Fibroblast of lung (primary cell): ENCODE measurements at regions not wholly inside any gene's neighbourhood (a gene's known extent, or its start where the extent isn't known, plus 50 kb on each side); places are given as distances from the start of the nearest gene placed in this dataset.

ENCODE experiments used
- DNase-seq, 2 donors: peaks; one replicate each; pipeline versions ENCODE4 v3.0.0 to v3.0.0-alpha.2; 2010; ENCODE audit warnings: low read depth in 2 of 2
- H2AFZ ChIP-seq: 2 replicates; pipeline ENCODE4 v1.5.1; 2012; ENCODE audit warnings: low read length, control low read depth, inconsistent platforms
- H3K27ac ChIP-seq: 2 replicates; pipeline ENCODE4 v1.5.1; 2011; ENCODE audit warnings: low read length, control low read depth; ENCODE audit not compliant: insufficient read depth
- H3K27me3 ChIP-seq: 2 replicates; pipeline ENCODE4 v1.5.1; 2011; ENCODE audit warnings: mild to moderate bottlenecking, low read length; ENCODE audit not compliant: control insufficient read depth, insufficient read depth
- H3K36me3 ChIP-seq: 2 replicates; pipeline ENCODE4 v1.5.1; 2011; ENCODE audit warnings: low read length; ENCODE audit not compliant: control insufficient read depth, insufficient read depth
- H3K4me1 ChIP-seq: 2 replicates; pipeline ENCODE4 v1.5.1; 2011; ENCODE audit warnings: low read length; ENCODE audit not compliant: control insufficient read depth, insufficient read depth; ENCODE audit errors: extremely low read depth
- H3K4me2 ChIP-seq: 2 replicates; pipeline ENCODE4 v1.5.1; 2011; ENCODE audit warnings: low read length, control low read depth; ENCODE audit not compliant: insufficient read depth; ENCODE audit errors: extremely low read depth
- H3K4me3 ChIP-seq, 4 experiments: fragments of 200-600 bp in 1 of 4; sonication (generic) in 1 of 4; replicated peaks in 1 of 4; 2 replicates each; pipeline ENCODE4 v1.5.1; 2011 to 2016; ENCODE audit warnings: low read length in 4 of 4, low read depth in 3 of 4, mild to moderate bottlenecking in 3 of 4, control low read depth in 2 of 4, inconsistent platforms in 1 of 4, mixed read lengths in 1 of 4; ENCODE audit not compliant: insufficient read depth in 1 of 4; ENCODE audit errors: control extremely low read depth in 1 of 4
- H3K79me2 ChIP-seq: 2 replicates; pipeline ENCODE4 v1.5.1; 2012; ENCODE audit warnings: mild to moderate bottlenecking, low read length, inconsistent platforms; ENCODE audit not compliant: control insufficient read depth, insufficient read depth
- H3K9ac ChIP-seq: 2 replicates; pipeline ENCODE4 v1.5.1; 2011; ENCODE audit warnings: mild to moderate bottlenecking, low read length, control low read depth; ENCODE audit not compliant: insufficient read depth
- H3K9me3 ChIP-seq: 2 replicates; pipeline ENCODE4 v1.5.1; 2012; ENCODE audit warnings: low read depth, low read length; ENCODE audit not compliant: control insufficient read depth, insufficient read depth
- H4K20me1 ChIP-seq: 2 replicates; pipeline ENCODE4 v1.5.1; 2011; ENCODE audit warnings: low read length; ENCODE audit not compliant: control insufficient read depth, insufficient read depth; ENCODE audit errors: extremely low read depth
- EZH2 ChIP-seq: IDR thresholded peaks from 2 replicates; pipeline ENCODE4 v1.5.1; 2012; ENCODE audit warnings: low read length, control low read depth, mild to moderate bottlenecking; ENCODE audit errors: missing control alignments
- TF ChIP-seq, protein P1 (sequence below), 2 donors: IDR thresholded peaks in 1 of 2; conservative IDR thresholded peaks in 1 of 2; 1 replicate in 1 of 2; 2 replicates in 1 of 2; pipeline ENCODE4 v1.5.1; 2011 to 2012; ENCODE audit warnings: low read length in 2 of 2, control low read depth in 1 of 2, inconsistent platforms in 1 of 2, low read depth in 1 of 2, mild to moderate bottlenecking in 1 of 2

- no peak overlapping the region for H3K4me2 ChIP-seq
- no peaks in the 10 kb centered on the region for H3K4me1 ChIP-seq
- H4K20me1 ChIP-seq: no peaks in the 10 kb centered on the region
- TF ChIP-seq, protein P1, sequence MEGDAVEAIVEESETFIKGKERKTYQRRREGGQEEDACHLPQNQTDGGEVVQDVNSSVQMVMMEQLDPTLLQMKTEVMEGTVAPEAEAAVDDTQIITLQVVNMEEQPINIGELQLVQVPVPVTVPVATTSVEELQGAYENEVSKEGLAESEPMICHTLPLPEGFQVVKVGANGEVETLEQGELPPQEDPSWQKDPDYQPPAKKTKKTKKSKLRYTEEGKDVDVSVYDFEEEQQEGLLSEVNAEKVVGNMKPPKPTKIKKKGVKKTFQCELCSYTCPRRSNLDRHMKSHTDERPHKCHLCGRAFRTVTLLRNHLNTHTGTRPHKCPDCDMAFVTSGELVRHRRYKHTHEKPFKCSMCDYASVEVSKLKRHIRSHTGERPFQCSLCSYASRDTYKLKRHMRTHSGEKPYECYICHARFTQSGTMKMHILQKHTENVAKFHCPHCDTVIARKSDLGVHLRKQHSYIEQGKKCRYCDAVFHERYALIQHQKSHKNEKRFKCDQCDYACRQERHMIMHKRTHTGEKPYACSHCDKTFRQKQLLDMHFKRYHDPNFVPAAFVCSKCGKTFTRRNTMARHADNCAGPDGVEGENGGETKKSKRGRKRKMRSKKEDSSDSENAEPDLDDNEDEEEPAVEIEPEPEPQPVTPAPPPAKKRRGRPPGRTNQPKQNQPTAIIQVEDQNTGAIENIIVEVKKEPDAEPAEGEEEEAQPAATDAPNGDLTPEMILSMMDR (conservative IDR thresholded peaks at IDR 0.05 in 1 of 2, IDR thresholded peaks at IDR 0.05 in 1 of 2; ENCODE audit: low read depth in 1 of 2, low read length in 2 of 2): no peak
- TF ChIP-seq EZH2: no peak
- H3K79me2 ChIP-seq: no peaks in the 10 kb centered on the region
- no peak overlapping the region for H3K27ac ChIP-seq
- H3K9ac ChIP-seq: no peak overlapping the region
- H2AFZ ChIP-seq: no peak overlapping the region
- H3K36me3 ChIP-seq: no peaks in the 10 kb centered on the region
- no peak overlapping the region for H3K4me3 ChIP-seq
- H3K27me3 ChIP-seq: no peaks in the 10 kb centered on the region
- no peak for DNase-seq
- H3K9me3 ChIP-seq: no peaks in the 10 kb centered on the region
Observed at GRCh38 chr13:26155568-26155967, 66.5 kb downstream of the RNF6 start.

DNA sequence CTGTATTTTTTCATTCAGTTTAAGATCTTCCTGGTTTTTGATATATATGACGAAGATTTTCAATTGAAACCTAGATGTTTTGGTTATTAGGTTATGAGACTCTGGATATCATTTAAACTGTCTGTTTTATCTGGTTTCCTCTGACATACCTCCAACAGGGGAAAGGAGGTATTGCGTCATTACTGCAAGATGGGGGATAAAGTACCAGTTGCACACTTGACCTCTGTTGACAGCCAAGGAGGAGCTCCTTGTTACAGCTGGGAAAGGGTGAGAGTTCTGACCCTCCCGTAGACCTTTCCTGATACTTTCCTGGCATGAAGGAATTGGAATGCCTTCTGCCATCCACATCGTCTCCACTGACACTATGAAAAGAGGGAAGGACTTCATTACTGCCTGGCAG, 82.0 kb upstream of the SHISA2 start:
- Histone ChIP-seq H3K4me3 (no peak overlapping the region), H3K4me1 (no peaks in the 10 kb centered on the region), H3K79me2 (no peaks in the 10 kb centered on the region), H3K4me2 (no peak overlapping the region), H3K27ac (no peak overlapping the region), H3K9ac (no peak overlapping the region), H3K9me3 (no peaks in the 10 kb centered on the region), H3K27me3 (no peaks in the 10 kb centered on the region), H2AFZ (no peak overlapping the region), H4K20me1 (no peaks in the 10 kb centered on the region), H3K36me3 (no peaks in the 10 kb centered on the region)
- TF ChIP-seq, protein P1 (conservative IDR thresholded peaks at IDR 0.05 in 1 of 2, IDR thresholded peaks at IDR 0.05 in 1 of 2; ENCODE audit: low read depth in 1 of 2, low read length in 2 of 2): no peak
- no peak for TF ChIP-seq EZH2
- DNase-seq: no peak

GRCh38 chr13:26133286-26133685, 81.5 kb upstream of the SHISA2 start:
- Histone ChIP-seq H3K9ac (no peak overlapping the region), H3K4me2 (no peak overlapping the region), H3K27ac (no peak overlapping the region), H4K20me1 (no peaks in the 10 kb centered on the region), H3K4me1 (no peaks in the 10 kb centered on the region), H2AFZ (no peak overlapping the region), H3K79me2 (no peaks in the 10 kb centered on the region), H3K27me3 (no peaks in the 10 kb centered on the region), H3K36me3 (no peaks in the 10 kb centered on the region), H3K9me3 (no peaks in the 10 kb centered on the region), H3K4me3 (no peak overlapping the region)
- DNase-seq: no peak
- TF ChIP-seq, protein P1 (conservative IDR thresholded peaks at IDR 0.05 in 1 of 2, IDR thresholded peaks at IDR 0.05 in 1 of 2; ENCODE audit: low read depth in 1 of 2, low read length in 2 of 2): no peak
- no peak for TF ChIP-seq EZH2
